GM21723 (cell line): ENCODE measurements at regions not wholly inside any gene's neighbourhood (a gene's known extent, or its start where the extent isn't known, plus 50 kb on each side); places are given as distances from the start of the nearest gene placed in this dataset.
"Not testable (repeated sequence)": the region's sequence is repeated elsewhere in the genome, so short reads cannot be mapped to it uniquely, and the experiment has no call there.

ENCODE experiments used
- ATAC-seq: cut with Tn5 transposase; IDR thresholded peaks from one replicate; pipeline ENCODE4 v1.9.1; 2021; ENCODE audit warnings: mild to moderate bottlenecking, moderate library complexity; ENCODE audit not compliant: unreplicated experiment

DNA sequence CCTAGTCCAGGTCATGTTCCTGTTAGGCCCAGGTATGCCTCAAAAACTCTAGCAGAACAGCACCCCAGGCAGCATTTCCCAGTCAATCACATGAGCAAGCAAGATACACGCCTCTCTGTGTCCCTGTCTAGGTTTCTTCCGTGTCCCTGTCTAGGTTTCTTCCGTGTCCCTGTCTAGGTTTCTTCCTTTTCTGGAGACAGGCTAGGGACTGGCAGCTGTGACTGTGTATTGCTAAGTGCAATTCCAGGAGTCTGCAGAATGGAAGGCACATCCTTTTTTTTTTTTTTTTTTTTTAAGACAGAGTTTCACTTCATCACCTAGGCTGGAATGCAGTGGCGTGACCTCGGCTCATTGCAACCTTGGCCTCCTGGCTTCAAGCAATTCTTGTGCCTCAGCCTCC is 77.6 kb downstream of the SETD4 start:
- no peak for ATAC-seq

DNA sequence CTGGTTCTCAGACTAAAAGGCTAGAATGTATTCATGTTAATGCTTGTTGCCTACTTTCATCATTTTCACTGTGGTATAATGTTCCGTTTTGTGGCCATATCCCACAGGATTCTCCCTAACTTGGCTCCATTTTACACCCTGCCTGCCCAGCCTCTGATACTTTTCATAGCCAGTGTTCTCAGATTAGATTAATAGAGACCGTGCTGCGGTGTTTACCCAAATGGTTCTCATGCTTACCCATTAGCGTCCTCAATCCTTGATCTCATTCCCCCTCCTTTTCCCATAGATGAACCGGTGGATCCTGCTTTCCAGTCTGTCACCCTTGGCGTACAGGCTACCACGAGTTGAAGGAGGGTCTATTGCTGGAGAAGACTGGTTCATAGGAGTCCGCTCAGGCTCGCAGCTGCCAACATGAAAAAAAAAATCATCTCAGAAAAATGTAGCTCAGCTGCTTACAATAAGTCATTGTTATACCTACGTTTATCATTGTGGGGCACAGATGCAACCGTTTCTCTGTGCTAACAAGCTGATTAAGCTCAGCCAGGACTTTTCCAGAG is 78.7 kb downstream of the SETD4 start:
- ATAC-seq: no peak

DNA sequence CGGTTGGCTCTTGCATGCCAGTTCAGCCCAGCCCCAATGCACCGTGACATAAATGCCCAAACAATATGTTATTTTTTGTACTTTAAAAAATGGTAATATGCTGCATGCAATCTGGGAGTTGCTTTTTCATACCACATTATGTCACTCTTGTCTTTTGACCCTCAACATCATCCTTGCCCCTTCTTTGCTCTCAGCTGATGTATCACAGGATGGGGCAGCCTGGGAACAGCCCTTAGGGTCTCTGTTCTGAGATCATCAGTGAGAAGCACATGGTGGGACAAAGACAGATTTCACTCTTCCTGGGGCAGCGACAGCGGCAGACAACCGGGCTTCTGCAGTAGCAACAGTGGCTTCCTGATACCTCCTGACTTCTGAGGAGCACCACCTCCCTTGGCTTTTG is 79.5 kb downstream of the SETD4 start:
- ATAC-seq: no peak

DNA sequence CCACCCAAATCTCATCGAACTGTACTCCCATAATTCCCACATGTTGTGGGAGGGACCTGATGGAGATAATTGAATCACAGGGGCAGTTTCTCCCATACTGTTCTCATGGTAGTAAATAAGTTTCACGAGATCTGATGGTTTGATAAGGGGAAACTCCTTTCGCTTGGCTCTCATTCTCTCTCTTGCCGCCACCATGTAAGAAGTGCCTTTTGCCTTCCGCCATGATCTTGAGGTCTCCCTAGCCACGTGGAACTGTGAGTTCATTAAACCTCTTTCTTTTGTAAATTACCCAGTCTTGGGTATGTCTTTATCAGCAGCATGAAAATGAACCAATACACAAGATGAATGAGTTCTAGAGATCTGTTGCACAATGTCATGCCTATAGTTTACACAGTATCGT is 82.5 kb downstream of the SETD4 start:
- ATAC-seq: not testable (repeated sequence)

DNA sequence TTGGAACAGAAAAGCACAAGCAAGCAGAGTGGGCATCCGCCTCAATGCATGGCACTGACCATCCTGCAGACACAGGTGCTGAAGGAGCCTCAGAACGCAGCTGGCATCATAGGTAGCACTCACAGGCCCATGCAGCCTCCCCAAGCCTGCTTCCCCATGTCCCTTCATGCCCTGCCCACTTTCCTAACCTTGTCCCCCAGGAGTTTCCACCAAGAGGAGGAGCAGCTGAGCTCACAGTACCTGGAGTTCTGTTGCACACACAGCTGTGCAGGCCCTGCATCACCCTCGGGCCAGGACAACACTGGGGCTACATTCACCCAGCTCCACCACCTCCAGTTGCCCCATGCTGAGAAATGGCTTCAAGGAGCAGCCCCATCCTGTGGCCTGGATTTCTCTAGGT is 83.4 kb downstream of the SETD4 start:
- ATAC-seq: no peak

DNA sequence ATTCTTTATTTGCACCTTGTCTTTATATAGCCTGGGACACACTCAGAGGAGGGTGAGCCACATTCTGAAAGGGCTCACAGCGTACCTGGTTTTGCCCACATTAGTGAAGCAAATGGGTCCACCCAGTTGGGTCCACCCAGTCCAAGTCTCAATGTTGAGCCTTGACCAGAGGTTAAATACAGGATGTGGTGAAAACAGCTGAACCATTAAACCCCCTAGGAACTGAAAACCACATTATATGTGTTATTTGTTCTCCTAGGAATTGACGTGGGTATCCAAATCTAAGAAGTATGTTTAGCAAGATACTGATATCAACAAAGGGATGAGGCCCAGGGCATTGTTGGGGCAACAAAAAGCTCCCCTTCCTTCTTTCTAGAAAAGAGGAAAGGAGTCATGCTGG is 83.8 kb downstream of the SETD4 start:
- ATAC-seq: no peak

DNA sequence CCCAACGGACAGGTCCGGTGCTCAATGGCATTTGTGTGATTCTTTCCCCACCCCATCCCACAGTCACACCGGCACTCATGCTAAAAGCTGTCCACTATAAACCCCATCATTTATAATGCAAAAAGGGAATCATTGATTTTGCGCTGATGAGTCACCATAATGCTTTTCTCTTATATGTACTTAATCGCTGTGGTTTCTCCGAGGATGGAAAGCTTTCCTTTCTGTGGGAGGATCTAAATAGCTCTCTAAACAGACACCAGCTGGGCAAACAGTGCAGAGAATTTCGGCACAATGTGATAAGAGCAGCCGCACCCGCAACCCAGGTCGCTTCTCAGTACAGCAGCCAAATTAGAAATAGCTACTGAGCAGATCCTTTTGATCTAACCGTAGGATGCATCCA is 85.6 kb downstream of the SETD4 start:
- no peak for ATAC-seq

DNA sequence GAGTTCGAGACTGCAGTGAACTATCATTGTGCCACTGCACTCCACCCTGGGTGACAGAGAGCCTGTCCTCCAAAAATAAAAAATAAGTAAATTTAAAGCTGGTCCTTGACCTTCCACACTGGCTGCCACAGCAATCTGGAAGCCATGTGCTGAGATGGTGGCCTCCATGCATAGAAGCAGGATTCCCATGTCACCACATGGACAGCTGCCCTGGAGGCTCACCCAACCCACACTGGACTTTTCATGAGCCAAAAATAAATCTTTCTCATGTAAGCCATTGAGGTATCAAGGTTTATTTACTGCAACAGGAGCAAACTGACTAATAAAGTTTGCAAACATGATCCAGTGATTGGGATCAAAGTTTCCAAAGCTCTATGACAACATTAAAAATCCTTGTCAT is 88.5 kb downstream of the SETD4 start:
- ATAC-seq: no peak

DNA sequence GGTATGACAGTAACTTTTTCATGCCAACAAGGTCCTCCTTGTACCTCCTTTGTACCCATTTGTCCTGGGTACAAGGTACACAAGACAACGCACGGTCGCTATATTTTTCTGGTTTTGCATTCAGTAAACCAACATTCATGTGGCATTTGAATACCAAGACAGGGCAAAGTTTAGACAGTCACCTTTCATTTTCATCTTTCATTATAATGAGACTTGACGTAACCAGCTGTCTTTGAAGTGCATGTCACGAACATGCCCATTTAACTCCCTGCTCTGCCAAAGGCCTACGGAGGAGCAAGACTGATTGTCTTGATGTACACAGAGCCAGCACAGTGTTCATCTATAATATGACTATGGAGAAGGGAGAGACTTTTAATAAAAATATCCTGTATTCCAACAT is 91.0 kb downstream of the SETD4 start:
- no peak for ATAC-seq

DNA sequence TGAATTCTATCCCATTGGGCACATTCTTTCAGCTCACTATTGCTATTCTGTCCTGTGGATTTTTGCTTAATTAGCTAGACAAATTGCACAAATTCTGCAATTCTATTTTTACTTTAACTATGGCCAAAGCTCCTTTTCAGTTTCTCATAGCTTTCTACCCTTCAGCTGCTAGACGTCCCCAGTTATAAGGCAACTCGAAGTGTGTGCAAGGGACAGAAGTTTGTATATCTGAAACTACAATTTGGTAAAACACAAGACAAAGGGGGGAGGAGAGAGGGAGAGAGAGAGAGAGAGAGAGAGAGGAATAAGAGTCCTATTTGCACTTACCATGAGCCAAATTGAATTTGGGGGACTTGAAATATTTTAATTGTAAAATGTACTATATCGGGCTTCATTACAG is 91.8 kb downstream of the SETD4 start:
- no peak for ATAC-seq

DNA sequence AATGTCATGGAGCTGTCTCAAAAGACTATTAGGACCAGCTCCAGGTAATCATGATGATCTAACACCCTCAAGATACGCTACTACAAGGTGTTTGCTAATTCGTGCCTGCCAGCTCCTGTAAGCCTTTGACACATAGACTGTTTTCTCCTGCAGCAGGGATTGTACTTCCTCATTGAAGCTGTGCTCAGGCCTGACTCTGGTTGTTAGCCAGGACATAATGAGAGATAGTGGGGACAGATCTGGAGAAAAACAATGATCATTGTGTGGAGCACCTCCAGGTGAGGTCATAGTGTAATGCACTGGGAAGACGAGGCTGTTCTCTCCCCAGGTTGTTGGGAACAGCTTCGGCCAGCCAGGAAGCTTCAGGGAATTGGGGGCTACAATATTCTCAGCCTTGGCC is 94.6 kb downstream of the SETD4 start:
- ATAC-seq: no peak

DNA sequence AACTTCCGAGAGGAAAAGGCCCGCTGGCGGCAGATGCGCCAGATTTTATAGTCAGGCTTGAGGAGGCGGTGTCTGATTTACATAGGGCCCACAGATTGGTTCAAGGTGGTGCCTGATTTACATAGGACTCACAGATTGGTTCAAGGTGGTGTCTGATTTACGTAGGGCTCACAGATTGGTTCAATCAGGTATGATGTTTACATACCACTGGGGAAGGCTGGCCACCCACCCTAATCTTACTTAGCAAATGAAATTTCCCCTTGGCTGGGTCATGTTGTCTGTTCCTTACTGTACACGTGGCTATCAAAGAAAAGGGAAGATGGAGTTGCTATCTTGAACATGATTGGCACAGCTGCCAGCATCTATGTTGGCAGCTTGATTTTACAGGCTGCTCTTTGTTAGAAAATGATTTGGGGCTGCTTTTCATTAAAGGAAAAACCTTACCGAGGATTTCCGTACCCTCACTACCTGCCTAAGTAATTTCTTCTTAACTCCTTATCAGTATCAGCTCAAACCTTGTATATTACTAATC is 96.3 kb downstream of the SETD4 start:
- no peak for ATAC-seq

DNA sequence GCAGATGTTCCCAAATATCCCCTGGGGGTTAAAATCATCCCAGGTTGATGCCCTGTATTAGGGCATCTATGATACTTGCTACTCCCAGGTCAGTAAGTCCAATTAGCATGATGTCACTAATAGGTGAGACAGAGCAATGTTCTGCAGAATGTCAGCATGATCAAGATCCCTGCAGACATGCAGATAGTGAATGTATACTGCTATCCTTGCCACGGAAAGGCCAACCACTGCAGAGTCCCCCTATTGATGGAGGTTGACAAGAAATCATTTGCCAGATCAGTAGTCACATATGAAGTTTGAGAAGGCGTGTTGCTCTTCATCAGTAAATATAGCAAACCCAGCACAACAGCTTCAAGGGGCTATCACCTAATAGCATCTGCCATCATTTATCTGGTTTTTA is 97.4 kb downstream of the SETD4 start:
- ATAC-seq: no peak

DNA sequence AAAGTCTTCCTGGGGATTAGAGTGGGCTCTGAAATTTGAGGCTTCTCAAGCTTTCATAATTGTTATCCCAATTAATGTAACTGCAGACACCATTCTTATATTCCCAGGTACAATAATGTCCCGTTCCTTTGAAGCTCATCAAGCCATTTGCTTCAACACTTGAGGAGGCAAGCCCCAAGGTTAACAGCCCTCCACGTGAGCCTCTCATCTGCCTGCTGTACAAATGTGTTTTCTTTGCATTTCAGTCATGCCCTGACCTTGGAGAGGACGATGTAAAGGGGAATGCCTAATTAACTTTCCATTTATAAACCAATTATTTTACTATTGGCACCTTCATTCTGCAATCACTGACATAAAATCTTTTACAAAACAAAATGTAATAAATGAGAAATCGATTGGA is 106.3 kb downstream of the SETD4 start:
- ATAC-seq: no peak

DNA sequence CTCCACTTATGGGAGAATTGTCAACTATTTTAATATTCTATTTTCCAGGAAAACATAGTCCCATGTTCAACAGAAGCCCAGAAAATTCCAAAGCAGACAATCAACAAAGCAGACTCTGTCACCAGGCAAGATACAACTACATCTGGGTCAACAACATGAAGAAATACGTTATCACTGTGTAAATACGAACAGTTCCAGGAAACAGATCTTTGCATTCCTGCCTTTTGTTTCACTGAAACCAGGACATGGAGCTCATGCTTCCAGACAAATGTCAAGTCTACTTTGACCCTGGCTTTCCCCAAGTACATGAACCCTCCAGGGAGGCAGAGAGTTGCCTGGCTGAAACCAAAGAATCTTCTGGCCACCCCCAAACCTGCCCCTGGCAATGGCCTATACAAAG is 106.7 kb downstream of the SETD4 start:
- no peak for ATAC-seq

DNA sequence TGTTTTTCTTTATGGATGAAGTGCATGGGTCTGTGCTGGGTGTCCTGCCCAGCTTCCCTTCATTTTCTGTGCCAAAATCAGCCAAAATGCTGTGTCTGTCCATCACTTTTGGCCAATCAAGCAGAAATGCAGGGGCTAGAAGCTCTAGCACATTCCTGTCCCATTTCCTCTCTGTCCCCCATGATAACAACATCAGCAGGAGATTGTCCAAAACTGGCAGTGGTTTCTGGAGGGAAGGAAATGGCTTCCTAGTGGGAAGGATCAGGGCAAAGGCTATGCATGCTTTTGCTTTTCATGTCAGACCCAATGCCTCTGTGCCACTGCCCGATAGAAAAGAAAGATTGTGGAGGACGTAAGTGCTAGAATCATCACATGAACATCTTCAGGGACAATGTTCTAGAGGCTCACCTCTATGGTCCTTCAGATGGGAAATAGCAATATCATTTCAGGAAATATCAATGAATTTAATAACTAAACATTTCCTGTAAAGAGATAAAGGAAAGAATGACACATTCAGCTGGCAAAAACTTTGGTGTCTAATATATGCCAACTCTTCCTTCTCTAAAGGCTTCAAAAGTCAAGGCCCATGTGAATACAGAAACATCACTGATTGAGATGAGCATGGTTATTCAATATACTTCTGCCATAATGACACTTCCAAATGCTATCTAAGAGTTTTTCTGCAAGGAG is 107.5 kb downstream of the SETD4 start:
- ATAC-seq: no peak

DNA sequence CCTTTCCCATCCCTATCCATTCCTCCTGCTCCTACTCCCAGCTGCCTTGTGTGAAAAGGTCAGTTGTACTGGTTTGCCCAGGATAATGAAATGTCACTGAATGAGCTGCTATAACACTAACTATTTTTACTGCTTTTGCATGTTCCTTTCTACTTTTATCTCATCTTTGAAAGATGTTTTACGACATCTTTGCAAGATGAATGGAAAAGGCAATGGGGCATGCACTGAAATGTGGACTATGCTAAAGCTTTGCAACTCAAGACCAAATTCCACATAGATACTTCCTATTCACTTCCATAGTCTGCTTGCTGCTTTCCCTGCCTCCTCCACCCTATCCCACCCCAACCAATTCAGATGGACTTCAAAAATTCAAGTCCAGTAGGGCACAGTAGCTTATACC is 111.3 kb downstream of the SETD4 start:
- ATAC-seq: no peak

DNA sequence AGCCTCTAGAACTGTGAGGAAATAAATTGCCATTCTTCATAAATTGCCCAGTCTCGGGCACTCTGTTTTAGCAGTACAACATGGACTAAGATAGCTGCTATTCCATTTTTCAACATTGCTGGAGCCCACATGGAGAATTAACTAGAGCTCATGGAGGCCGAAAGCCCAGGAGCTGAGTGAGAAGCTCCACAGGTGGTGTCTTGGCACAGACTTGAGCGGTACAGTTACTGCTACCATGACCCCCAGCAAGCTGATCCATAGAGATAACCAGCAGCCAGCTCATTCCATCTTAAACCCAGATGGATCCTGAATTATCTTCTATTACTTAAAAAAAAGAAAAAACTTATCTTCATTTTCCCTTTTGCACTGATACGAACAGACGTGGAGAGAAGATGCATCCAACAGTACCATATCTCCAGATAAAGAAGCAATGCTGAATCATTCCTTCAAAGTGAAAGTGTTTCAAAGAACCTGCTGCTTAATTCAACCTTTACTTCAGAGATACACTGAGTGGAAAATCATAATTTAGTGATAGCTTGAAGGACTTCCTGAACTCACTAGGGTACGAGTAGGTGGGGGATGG is 115.1 kb downstream of the SETD4 start:
- ATAC-seq: no peak

DNA sequence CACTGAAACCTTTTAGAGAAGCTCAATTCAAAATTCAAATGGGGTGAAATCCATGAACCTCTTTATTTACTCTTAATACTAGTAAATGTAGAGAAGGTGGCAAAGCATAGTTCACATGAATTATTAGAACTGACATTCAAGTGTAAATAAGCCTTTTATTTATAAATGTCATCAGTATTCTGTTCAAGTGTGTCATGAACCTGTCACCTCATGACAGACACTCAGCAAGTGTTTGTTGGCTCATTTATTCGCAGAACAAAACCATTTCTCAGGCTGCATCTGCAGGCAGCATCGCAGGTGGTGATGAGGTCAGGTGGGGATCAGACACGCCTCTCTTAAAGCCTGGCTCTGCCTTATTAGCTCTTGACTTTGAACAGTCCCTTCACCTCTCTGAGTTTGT is 116.6 kb downstream of the SETD4 start:
- no peak for ATAC-seq

DNA sequence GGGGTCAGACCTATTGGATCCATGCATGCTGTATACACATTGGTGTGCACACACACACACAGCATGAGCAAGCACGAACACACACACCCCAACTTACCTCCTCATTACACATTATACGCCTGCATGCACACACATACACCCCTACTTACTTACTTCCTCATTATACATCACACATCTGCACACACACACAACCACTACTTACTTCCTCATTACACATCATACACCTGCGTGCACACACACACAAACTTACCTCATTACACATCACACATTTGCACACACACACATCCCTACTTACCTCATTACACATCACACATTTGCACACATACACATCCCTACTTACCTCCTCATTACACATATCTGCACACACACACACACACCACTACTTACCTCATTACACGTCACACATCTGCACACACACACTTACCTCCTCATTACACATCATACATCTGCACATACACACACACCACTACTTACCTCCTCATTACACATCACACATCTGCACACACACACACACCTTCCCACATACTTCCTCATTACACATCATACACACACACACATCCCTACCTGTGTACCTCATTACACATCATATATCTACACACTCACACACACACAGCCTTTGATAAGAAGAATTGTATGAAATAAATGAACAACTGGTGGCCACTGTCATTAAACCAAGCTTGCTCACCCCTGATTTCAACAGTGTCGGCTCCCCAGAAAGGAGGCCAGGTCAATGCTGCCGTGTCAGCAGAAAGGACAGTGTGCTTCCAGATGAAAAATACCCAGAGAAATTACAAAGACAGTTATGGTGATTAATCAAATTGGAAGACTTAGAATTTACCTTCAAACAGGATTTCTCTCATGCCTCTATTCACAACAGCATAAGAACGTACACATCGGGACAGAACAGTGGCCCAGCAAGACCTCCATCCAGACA is 117.8 kb downstream of the SETD4 start:
- no peak for ATAC-seq
